Mucosa of gallbladder (tissue), 1 donor: ENCODE measurements at regions not wholly inside any gene's neighbourhood (a gene's known extent, or its start where the extent isn't known, plus 50 kb on each side); places are given as distances from the start of the nearest gene placed in this dataset.
"Not testable (repeated sequence)": the region's sequence is repeated elsewhere in the genome, so short reads cannot be mapped to it uniquely, and the experiment has no call there.

Experiments used
- DNase-seq: peaks from one replicate; pipeline ENCODE4 v3.0.0-alpha.2; 2020; ENCODE audit warnings: low spot score
- donor health status: DM: no; HTN: no; CAD: no.

DNA sequence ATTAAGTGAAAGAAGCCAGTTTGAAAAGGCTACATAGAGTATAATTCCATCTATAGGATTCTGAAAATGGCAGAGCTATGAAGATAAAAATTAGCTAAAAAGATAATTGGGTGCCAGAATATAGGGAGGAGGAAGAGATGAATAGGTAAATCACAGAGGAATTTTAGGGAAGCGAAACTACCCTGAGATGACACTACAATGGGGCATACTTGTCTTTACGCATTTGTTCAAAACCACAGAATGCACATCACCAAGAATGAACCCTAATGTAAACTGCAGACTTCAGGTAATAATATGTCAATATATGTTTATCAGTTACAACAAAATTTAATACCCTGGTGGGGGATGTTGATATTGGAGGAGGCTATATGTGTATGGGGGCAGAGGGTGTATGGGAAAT, 1342.9 kb downstream of the ADGRL3 start:
- no peak for DNase-seq

DNA sequence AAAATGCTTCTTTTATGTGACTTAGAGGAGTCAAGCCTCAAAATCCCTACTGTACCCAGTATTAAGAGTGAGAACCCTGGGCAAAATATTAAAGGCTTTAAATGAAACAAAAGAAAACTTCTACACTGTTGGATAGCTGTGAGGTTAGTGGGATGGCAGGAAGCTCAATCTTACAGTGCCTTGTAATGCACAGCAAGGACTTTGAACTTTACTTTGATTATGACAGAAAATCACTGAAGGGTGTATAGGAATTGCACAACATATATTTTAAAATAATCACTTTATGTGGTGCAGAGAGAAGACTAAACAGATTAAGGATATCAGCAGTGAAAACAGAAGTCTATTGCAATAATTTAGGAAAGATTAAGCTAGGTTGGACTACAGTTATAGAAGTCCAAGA, 1333.4 kb downstream of the ADGRL3 start:
- no peak for DNase-seq

DNA sequence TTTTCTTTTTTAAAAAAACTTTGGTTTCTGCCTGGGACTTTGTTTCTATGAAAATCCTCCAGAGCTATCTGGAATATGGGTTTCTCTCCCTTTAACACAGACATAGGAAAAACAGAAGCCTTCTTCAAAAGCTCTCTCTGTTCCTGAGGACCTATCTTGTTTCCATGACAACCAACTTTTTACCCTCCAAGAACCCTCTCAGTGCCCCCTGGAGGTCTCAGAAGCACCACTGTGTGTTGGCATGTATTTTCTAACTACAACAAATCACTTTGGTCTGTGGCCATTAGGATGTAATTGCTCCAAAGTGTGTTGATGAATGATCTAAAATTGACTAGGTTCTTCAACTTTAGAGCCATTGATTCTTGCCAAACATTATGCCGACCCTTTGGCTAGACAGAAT, 1331.6 kb downstream of the ADGRL3 start:
- no peak for DNase-seq

DNA sequence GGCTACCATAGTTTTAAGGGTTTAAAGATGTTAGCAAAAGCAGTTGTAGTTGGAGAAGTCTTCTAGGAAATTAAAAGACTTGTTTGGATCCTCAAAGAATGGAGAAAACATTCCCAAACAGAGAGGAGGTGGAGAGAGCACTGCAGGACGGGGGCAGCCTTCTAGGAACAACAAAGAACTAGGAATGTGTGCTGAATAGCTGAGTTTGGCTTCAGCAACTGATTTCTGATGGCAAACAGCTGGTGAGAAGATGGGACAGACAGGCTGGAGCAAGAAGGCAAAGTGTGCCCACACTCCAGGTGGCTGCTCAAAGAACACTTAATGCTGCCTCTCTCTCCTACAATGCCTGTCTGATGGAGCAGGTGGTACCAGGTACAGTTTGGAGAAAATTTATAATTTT, 1331.1 kb downstream of the ADGRL3 start:
- DNase-seq: no peak

DNA sequence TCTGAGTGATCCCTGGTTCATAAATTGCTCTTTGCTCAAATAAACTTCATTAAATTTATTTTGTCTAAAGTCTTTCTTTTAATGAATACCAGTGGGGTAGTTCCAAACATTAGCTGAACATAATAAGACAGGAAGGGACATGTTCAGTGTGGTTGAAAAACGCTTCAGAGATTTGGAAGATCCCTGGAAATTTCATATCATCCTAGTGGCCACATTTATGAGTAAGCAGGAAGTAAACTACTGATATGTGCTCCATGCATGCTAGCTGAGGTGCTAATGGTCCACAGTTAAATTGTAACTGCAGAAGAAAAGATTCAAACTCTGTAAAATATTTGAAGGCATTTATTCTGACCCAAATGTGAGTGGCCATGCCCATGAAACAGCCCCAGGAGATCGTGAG, 1328.7 kb downstream of the ADGRL3 start:
- DNase-seq: no peak

DNA sequence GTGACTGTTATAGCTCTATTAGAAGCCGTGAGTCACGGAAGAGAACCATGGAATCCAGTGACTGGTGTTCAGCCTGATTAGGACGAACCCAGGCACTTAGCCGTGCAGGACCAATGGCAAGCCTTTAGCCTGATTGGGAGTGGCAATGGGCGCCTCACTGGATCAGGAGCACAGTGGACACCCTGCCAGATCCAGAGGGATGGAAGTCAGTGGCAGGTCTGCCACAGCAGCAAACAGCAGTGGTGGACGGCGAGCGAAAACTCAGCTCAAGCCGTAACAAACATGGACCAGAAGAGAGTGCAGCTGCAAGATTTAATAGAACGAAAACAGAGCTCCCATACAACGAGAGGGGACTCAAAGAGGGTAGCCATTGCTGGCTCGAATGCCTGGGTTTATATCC, 1326.5 kb downstream of the ADGRL3 start:
- DNase-seq: no peak

DNA sequence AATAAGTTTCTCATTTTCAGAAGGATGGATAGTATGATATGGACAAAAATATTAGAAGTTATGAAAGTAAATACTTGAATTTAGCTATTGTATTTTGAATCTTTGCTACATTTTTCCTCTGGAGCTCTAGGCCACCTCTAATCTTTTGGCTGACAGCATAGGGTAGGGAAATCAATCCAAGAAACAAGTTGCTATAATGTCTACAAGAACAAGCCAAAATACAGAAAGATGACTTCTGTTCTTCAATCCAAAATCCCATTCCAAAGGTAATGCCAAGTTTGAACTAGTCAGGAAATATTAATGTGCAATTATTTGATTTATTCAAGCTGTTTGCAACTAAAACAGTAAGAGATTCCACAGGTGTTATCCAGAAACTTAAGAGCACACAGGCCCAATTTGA, 1323.1 kb downstream of the ADGRL3 start:
- no peak for DNase-seq

DNA sequence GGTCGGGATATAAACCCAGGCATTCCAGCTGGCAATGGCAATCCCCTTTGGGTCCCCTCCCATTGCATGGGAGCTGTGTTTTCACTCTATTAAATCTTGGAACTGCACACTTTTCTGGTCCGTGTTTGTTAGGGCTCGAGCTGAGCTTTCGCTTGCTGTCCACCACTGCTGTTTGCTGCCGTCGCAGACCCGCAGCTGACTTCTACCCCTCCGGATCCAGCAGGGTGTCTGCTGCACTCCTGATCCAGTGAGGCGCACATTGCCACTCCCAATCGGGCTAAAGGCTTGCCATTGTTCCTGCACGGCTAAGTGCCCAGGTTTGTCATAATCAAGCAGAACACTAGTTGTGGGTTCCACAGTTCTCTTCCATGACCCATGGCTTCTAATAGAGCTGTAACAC, 1322.1 kb downstream of the ADGRL3 start:
- DNase-seq: no peak

DNA sequence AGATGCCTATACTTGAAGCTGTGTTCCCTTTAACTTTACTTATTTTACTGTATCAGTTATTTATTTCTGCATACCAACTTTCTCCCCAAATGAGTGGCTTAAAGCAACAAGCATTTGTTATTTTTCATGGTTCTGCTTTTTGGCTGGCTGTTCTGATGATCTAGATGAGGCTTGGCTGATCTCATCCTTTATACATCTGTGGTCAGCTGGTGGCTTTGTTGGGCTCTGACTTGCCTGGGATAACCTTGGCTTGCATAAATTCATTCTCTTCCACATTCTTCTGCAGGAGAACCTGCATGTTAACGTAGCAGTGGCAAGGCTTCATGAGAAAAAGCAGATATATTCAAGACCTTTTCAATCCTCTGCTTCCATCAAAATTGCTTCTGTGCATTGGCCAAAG, 1317.6 kb downstream of the ADGRL3 start:
- no peak for DNase-seq

DNA sequence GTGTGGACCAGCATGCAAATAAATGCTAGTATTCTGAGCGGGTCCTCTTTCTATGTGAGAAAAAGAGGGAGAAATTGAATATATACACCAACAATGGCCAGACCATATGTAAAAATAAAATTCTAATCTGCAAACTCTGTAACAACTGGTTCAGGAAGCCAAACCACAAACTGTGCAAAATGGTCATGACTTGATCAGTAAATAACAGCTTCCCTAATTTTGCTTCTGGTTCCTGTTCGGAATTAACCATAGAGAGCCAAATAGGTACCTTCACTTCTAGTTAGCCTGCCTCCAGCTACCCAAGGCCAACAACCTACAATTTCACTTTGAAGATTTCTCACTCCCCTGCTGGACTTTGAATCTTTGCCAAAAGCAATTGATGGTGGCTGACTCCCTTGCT, 1313.2 kb downstream of the ADGRL3 start:
- no peak for DNase-seq

DNA sequence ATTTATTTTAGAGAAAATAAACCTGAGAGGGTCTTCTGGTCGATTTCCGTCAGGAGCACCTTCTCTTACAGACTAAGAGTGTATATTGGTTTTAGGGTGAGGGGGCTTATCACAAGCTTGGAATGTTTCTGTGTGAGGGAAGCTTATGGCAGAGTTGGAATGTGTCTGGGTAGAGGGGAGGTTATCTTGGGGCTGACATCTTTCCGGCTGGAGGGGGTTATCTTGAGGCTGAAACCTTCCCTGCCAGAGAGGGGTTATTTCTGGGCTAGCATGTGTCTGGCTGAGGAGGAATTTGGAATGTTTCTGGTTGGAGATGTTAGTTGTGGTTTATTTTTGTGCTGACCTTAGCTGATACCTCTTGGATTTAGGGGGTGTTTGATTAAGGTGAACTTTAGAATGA, 1312.1 kb downstream of the ADGRL3 start:
- no peak for DNase-seq

DNA sequence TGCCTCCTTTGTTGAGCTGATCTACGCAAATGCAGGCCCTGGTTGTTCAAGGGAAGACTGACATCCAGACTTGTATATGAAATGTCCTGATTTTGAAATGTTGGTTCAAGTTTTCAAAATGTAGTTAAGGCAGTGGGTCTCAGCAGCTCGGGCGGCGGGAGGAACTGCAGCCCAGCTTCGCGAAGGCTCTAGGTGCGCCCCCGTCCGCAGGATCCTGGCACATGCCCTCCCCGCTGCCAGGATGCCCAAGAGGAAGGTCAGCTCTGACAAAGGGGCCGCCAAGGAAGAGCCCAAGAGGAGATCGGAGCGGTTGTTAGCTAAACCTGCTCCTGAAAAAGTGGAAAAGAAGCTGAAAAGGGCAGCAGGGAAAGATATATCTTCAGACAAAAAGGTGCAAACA, 1310.1 kb downstream of the ADGRL3 start:
- DNase-seq: no peak

DNA sequence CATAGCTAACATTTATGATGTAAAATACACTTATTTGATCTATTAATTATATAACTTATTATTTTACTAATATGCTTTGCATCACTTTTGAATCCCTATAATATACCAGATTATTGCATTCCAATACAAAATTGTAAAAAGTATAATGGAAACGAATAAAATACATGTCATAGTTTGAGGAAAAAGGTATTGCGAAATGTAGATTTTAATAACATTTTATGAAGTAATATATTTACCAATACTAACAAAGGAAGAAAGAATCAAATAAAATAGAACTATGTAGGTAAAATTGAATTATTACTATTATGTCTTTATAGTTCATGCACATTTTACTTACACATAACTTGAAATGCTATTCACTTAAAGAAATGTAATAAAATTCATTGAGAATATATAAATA, 1300.2 kb downstream of the ADGRL3 start:
- no peak for DNase-seq

DNA sequence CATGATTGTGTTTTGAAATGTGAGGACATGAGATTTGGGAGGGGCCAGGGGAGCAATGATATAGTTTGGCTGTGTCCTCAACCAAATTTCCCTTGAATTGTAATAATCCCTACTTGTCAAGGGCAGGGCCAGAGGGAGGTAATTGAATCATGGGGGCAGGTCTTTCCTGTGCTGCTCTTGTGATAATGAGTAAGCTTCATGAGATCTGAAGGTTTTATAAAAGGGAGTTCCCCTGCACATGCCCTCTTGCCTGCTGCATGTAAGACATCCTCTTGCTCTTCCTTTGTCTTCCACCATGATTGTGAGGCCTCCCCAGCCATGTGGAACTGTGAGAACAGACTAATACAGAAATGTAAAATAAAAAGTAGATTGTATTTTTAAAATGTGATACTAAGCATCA, 1294.9 kb downstream of the ADGRL3 start:
- no peak for DNase-seq

DNA sequence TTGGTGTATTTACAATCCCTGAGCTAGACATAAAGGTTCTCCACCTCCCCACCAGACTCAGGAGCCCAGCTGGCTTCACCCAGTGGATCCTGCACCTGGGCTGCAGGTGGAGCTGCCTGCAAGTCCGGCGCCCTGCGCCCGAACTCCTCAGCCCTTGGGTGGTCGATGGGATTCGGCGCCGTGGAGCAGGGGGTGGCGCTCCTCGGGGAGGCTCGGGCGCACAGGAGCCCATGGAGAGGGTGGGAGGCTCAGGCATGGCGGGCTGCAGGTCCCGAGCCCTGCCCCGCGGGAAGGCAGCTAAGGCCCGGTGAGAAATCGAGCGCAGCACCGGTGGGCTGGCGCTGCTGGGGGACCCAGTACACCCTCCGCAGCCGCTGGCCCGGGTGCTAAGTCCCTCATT, 1291.6 kb downstream of the ADGRL3 start:
- not testable (repeated sequence) for DNase-seq

DNA sequence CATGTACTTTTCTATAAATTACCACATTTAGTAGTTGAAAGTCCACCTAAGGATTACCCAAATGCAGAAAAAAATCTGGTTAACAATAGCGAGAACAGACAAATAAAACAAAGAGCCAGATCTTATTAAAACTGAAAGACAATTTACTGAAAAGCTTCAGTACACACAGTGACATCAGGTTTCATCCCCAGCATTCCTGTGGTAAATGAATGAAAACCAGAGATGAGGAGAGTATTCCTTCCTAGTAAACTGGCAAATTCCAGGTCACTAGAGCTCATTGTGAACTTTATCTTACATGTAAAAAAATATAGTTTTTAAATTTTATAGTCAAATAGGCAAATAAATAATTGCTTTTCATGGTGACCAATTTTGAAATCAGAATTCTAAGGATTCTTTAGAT, 1290.5 kb downstream of the ADGRL3 start:
- no peak for DNase-seq

DNA sequence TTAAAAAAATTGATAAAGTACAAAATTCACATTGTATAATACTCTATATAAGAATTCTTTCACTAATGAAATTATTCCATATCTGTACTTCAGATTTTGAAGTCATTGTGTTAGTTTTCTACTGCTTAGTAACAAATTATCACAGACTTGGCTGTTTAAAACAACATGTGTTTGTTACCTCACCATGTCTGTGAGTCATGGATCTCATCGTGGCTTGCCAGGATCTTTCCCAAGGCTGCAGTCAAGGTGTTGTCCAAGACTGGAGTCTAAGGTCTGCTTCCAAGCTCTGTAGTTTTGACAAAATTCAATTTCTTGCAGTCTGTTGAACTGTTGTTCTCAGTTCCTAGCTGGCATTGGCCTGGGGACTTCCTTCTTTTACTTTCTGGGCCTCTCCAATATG, 1286.9 kb downstream of the ADGRL3 start:
- no peak for DNase-seq

DNA sequence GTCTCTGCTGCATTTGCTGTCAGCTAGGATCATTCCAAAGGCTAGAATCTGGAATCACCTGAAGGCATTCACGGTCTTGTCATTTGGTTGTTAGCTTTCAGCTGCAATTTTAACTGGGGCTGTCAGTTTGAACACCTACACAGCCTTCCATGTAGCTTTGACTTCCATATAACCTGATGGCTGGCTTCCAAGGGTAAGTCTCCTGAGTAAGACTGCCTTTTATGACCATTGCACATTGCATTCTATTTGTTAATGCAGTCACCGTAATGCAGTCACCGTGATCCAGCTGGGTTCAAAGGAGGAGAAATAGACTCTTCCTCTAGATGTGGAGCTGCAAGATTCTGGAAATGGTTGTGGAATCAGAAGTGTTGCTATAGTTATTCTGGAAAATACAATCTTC, 1284.2 kb downstream of the ADGRL3 start:
- DNase-seq: no peak

DNA sequence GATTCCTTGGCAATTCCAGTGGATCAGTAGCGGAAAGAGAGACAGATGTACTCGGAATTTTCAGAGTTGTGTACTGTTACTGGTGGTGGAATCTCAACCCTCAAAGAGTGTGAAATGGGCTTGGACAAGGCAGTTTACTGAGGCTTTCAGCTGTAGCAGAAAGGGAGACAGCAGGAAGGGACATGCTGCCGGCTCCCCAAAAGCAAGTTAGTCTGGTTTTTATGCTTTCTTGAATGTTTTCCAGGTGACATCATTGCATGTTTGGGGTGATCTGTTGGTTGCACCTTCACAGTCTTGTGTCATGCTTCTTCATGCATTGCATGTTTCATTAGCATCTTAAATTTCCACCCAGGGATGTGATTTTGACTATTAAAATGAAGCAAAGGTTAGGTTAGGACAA, 1282.2 kb downstream of the ADGRL3 start:
- no peak for DNase-seq

DNA sequence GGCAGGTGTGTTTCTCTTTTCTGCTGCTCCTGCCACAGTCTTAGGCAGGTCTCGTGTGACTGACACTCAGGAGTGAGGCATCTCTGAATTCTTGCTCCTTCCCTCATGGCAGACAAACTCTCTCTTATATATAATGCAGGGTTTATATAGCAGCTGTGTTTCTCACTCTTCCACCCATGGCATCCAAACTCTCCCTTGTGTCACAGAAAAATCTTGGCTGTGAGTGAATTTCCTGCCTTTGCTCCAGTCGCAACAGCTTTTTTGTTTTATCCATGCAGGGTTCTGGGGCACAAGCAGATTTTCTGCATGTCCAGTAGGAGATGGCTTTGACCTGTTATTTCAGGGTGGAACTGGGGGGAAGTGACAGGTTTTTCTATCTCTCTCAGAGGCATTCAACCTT, 1275.5 kb downstream of the ADGRL3 start:
- DNase-seq: no peak

DNA sequence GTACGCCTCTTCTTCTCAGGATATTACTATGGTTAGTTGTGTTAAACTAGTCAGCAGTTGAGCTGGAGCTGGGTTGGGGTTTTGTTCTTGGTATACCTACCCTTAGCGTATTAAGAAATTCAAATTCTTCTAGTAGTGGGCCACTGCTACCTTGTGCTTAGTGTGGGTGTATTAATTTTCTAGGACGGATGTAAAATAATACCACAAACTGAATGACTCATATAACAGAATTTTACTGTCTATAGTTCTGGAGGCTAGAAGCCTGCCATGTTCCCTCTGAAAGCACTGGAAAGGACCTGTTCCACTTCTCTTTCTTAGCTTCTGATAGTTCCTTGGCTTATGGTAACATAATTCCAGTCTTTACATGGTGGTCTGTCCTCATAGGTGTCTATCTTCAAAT, 1274.7 kb downstream of the ADGRL3 start:
- DNase-seq: no peak

DNA sequence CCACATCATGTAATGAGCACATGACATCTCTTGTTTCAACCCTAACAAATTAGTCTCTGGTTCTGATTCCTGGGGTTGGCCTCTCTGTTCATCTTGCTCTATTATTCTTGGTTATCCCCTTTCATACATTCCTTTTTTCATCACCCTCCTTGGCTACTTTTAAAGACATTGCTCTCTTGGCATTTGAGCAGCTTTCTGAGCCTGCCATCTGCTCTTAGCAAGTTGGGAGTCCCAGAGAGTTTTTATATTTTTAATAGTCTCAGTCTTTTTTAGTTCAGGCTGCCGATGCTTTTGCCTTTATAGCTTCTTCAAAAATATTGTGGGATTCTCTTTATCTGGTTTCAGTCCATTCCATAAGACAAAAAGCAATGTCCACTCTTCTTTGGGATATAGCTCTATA, 1270.9 kb downstream of the ADGRL3 start:
- DNase-seq: no peak

DNA sequence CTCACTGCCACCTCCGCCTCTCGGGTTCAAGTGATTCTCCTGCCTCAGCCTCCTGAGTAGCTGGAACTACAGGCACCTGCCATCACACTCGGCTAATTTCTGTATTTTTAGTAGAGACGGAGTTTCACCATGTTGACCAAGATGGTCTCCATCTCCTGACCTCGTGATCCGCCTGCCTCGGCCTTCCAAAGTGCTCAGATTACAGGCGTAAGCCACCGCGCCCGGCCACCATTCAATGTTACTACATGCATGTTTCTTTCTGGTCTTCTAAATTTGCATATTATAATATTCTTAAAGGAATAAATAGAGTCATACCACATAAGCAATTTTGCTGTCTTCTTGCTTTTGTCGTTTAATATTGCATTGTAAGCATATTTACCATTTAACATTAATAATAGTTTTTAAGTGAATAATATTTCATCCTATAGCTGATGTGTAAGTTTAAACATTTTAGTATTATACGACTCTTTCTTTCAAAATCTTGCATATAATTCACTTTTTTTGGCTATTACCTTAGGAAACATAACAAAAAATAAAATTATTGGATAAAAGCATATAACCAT, 1270.4 kb downstream of the ADGRL3 start:
- DNase-seq: no peak

DNA sequence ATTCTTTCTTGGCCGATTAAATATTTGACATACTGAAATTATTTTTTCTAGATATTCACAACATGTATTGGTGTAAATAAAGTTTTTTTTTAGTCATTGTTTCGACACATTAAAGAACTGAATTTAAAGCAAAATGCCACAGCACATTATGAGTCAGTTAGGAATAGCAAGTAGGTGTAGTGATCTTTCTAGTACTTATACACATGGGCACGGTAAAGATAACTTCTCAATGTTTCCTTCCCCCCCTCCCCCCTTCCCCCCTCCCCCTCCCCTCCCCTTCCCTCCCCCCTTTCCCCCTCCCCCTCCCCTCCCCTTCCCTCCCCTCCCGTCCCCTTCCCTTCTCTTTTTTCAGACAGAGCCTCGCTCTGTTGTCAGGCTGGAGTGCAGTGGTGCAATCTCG, 1269.9 kb downstream of the ADGRL3 start:
- no peak for DNase-seq

DNA sequence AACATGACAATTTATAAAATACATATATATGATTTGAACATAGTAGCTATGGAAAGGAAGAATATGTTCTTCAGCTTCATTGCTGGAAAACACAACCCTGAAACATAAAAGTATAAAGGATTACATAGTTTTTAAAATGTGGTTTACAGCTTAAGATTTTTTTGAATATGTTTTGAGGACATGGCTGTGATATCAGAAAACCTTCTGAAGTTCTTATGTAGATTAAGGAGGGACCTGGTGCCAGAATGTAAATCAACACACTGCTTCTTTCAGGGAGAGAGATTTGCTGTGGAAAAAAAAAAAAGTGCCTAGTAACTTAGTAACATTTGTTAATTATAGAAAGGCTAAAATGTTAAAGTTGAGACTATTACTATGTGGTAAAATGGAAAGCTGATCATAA, 1261.8 kb downstream of the ADGRL3 start:
- no peak for DNase-seq
